RWPE1 (cell line): ENCODE measurements at regions not wholly inside any gene's neighbourhood (a gene's known extent, or its start where the extent isn't known, plus 50 kb on each side); places are given as distances from the start of the nearest gene placed in this dataset.
A peak's percentile ranks its signal among the peaks of the same experiment; 100 is the strongest.

Experiments used
- CTCF ChIA-PET: fragments of 350-600 bp; sonication (Branson Sonifier 250); formaldehyde crosslinking; extraction: SDS; loops from one replicate; lab custom pipeline; 2021; lab: Yijun Ruan, JAX
- POLR2A ChIA-PET: fragments of 400-600 bp; formaldehyde crosslinking; extraction: SDS; loops from one replicate; lab custom pipeline; 2020; ENCODE audit warnings: antibody characterized with exemption; ENCODE audit not compliant: low non-redundant PET; lab: Yijun Ruan, JAX
- DNase-seq: peaks from one replicate; pipeline ENCODE4 v3.0.0; 2012; ENCODE audit warnings: low spot score
- H3K27ac ChIP-seq: fragments of 450-650 bp; 2 replicates; pipeline ENCODE4 v1.5.1; 2017
- CTCF ChIP-seq: fragments of 450-650 bp; conservative IDR thresholded peaks from 2 replicates; pipeline ENCODE4 v1.5.1; 2017; ENCODE audit warnings: low read depth, mild to moderate bottlenecking

GRCh38 chr15:96559087-96559486 lies 228.6 kb downstream of the NR2F2 start:
- CTCF ChIA-PET, result interaction anchor here (0.6 kb wide), 1 partner anchor 182 kb away, joined by 4 read pairs; no protein-coding TSS in a partner anchor

GRCh38 chr15:96559631-96560030 lies 229.1 kb downstream of the NR2F2 start:
- no peak for DNase-seq
- ChIA-PET CTCF (interaction anchor here (0.6 kb wide), 1 partner anchor 182 kb away, joined by 4 read pairs; no protein-coding TSS in a partner anchor), POLR2A (no interaction called here)
- H3K27ac ChIP-seq, result no peak overlapping the region
- TF ChIP-seq CTCF, result no peak

More at GRCh38 chr15:96559087-96559486, 228.6 kb downstream of the NR2F2 start:
- H3K27ac ChIP-seq, result no peak overlapping the region
- POLR2A ChIA-PET, result no interaction called here
- DNase-seq, result no peak
- no peak for TF ChIP-seq CTCF

GRCh38 chr15:96560246-96560895 lies 229.9 kb downstream of the NR2F2 start:
- POLR2A ChIA-PET, result no interaction called here
- H3K27ac ChIP-seq, result no peak overlapping the region
- CTCF ChIA-PET, result no interaction called here

GRCh38 chr15:96561593-96561992 lies 231.1 kb downstream of the NR2F2 start:
- POLR2A ChIA-PET, result no interaction called here
- CTCF ChIA-PET, result no interaction called here
- TF ChIP-seq CTCF, result no peak
- H3K27ac ChIP-seq, result no peak overlapping the region
- no peak for DNase-seq

More at GRCh38 chr15:96560246-96560895, 229.9 kb downstream of the NR2F2 start:
- DNase-seq, result peak; percentile 6
- no peak for TF ChIP-seq CTCF

GRCh38 chr15:96564546-96564945 lies 234.0 kb downstream of the NR2F2 start:
- no peak for TF ChIP-seq CTCF
- DNase-seq, result no peak
- H3K27ac ChIP-seq, result no peak overlapping the region
- POLR2A ChIA-PET, result no interaction called here
- CTCF ChIA-PET, result no interaction called here

- POLR2A ChIA-PET, result no interaction called here
- no peak overlapping the region for H3K27ac ChIP-seq
- DNase-seq, result peak; percentile 52
- CTCF ChIA-PET, result interaction anchor here (0.7 kb wide), 1 partner anchor 20 kb away, joined by 7 read pairs; no protein-coding TSS in a partner anchor
- no peak for TF ChIP-seq CTCF
These were observed 234.8 kb downstream of the NR2F2 start for GRCh38 chr15:96565266-96565665.
